ENCODE measurements at regions not wholly inside any gene's neighbourhood (a gene's known extent, or its start where the extent isn't known, plus 50 kb on each side); places are given as distances from the start of the nearest gene placed in this dataset.

DNA sequence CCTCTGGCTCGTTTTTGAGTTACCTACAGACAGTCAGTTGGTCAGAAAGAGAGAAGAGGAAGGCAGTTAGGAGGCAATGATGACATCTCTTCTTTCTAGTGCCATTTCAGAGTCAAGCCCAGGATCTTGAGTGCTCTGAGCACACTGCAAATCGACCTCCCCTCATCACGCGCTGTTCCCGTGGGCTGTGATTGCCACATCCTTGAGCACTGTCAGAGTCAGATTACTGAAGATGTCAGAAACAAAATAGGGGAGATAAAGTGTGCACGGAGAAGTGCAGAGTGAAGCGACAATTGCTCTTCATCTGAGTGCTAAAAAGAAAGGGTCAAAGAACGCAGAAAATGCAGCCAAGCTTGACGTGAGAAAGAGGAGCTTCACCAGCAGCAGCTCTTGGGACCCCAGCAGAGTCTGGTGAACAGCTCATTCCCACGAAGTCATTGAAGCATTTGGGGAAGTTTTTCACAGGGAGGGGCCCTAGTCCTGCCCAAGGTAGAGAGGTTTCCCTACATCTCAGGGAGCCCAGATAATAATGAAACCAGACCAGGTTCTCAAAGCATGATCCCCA lies 661.7 kb upstream of the AUTS2 start:
- TF ChIP-seq POLR2AphosphoS5 (IDR thresholded peaks at IDR 0.05) (no peak), POLR2A (IDR thresholded peaks at IDR 0.05; ENCODE audit: low read depth) (no peak)
- TF ChIP-seq, protein P1, sequence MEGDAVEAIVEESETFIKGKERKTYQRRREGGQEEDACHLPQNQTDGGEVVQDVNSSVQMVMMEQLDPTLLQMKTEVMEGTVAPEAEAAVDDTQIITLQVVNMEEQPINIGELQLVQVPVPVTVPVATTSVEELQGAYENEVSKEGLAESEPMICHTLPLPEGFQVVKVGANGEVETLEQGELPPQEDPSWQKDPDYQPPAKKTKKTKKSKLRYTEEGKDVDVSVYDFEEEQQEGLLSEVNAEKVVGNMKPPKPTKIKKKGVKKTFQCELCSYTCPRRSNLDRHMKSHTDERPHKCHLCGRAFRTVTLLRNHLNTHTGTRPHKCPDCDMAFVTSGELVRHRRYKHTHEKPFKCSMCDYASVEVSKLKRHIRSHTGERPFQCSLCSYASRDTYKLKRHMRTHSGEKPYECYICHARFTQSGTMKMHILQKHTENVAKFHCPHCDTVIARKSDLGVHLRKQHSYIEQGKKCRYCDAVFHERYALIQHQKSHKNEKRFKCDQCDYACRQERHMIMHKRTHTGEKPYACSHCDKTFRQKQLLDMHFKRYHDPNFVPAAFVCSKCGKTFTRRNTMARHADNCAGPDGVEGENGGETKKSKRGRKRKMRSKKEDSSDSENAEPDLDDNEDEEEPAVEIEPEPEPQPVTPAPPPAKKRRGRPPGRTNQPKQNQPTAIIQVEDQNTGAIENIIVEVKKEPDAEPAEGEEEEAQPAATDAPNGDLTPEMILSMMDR (IDR thresholded peaks at IDR 0.05) = no peak

Measured in esophagus muscularis mucosa (tissue), 3 donors.